GM18868 (cell line): ENCODE measurements at regions not wholly inside any gene's neighbourhood (a gene's known extent, or its start where the extent isn't known, plus 50 kb on each side); places are given as distances from the start of the nearest gene placed in this dataset.

Experiments
- ATAC-seq: cut with Tn5 transposase; IDR thresholded peaks from one replicate; pipeline ENCODE4 v1.9.1; 2021; ENCODE audit warnings: mild to moderate bottlenecking, moderate library complexity; ENCODE audit not compliant: unreplicated experiment

DNA sequence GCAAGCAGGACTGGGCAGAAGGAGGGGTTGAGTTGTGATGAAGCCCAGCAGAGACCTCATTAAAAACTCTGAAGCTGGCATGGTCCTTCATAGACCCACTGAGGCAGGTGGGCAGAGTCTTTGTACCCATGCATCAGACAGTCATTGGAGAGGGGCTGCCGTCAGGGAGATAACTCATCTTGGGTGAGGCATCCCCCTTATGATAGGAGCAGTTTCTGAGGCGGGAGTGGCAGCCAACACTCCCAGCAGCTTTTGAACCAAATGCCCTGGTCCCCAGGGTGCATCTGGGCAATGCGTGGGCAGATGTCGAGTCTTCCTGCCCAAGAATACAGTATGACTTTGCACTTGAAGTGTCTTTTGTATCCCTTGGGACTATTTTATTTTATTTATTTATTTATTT is 68.1 kb downstream of the HTR5A start:
- ATAC-seq, result no peak

DNA sequence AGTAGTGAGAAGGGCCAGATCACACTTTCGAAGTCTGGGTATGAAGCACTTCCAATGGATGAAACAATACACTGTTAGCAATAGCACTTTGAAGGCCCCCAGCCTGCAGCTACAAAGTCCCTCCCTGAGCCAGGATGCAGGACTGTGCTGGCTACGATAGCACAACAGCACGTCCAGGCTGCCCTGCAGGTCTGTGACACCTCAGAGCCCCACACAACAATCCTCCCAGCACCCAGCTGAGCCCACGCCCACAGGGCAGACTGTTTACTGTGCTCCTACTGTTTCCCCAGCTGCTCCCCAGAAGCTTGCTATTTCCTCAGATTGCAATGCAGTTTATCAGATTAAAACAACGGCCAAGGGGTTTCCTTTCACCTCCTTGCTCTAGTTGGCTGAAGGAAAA is 71.4 kb downstream of the HTR5A start:
- no peak for ATAC-seq

DNA sequence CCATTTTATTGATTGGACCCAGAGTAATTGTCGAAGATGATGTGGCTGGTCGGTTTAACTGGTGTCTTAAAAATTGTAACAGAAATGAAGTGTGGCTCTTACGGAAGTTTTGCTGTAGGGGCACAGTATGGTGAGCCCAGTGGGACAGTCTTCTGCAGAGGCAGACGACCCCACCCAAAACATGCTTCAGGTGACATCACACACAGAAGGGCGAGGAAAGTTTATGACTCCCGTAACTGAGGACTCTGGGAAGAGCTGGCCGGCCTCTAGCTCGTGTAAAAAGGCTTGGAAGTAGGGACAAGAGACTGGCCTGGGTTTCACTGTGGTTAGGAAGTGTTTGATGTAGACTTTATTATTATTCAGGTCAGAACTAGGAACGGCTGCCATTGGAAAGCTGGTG is 73.3 kb downstream of the HTR5A start:
- ATAC-seq, result no peak

DNA sequence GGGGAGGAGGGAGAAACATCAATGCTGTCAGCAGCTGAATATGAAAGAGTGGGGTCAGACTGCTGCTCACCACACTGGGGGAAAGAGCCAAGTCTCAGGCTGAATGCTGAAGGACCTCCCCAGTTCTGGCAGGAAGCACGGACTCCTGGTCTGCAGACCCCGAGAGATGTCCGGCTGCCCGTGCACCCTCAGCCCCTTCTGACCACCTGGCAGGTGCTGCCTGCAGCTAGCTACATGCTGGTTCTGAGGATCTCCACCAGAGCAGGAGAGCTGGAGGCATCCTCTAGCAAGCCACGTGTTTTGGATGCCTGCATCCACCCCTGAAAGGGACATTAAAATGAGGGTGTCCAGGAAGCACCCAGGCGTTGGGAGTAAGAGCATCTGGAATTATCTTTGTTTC is 74.2 kb downstream of the HTR5A start:
- ATAC-seq, result no peak

DNA sequence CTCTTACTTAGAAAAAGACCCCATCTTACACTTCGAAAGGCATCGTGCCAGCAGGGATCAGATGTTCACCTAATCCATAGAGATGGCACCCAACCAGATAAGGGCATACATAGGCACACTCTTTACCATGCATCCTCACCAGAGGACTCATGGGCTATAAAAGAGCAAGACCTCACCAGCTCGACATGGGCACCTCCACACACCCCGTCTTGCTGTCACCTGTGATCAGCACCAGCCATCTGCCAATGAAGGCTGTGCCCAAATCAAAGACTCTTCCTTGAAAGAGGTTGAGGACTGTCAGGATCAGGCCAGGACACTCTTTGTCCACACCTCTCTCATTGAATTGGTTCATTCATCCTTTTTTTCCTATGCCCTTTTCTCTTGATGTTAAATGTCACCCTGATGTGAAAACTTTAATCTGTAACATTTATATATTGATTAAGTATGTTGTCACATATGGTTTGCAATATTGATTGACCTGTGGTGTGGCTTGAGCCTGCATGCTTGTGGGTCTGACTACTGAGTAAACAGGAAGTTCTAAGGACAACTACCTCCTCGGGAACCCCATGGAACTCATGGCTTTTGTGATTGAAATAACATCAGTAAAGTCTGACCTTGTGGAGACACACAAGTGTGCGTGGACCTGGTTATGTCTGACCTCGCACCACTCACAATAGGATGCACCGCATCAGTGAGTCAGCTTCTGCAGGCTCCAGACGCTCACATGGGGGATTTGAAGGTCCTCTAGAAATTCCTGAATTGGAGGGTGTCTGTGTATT is 75.5 kb downstream of the HTR5A start:
- no peak for ATAC-seq

DNA sequence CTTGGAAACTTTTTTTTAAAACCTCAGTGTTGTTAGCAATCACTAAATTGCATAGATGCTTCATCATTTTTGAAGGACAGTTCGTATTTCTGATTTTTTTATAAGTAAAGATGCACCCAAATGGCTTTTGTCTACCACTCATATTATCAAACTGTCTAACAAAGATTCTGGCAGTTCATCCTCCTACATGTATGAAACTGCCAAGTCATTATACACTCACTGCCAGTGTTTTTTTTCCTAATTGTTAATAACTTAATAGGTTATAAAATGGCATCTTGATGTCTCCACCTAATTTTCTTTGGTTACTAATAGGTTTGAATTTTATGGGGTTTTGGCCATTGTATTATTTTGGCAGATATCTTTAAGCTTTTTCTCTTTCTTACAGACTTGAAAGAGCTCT is 77.0 kb downstream of the HTR5A start:
- ATAC-seq, result no peak

DNA sequence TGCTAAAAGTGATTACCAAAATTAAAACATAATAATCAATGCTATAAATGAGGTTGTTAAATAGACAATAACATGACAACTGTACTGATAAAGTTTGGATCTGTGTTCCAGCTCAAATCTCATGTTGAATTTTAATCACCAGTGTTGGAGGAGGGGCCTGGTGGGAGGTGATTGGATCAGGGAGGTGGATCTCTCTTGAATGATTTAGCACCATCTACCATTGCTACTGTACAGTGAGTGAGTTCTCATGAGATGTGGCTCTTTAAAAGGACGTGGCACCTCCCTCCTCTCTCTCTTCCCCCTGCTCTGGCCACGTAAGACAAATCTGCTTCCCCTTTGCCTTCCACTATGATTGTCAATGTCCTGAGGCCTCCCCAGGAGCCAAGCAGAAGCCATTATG is 77.5 kb downstream of the HTR5A start:
- ATAC-seq, result no peak

DNA sequence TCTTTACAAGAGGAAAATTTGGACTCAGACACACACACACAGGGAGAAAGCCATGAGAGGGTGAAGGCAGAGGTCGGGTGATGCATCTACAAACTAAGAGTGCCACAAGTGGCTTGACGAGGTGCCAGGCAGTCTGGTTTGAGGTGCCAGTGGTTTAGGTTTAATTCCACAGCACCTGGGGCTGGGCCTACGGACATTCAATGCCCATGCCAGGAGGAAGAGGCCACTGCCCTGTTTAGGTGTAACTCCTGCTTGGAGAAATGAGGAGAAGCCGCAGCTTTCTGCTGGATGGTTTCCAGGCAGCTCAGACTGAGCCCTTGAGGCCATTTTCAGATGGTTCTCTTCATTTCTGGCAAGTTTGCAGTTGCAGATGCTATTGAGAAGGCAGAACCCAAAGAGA is 83.6 kb downstream of the HTR5A start:
- no peak for ATAC-seq

DNA sequence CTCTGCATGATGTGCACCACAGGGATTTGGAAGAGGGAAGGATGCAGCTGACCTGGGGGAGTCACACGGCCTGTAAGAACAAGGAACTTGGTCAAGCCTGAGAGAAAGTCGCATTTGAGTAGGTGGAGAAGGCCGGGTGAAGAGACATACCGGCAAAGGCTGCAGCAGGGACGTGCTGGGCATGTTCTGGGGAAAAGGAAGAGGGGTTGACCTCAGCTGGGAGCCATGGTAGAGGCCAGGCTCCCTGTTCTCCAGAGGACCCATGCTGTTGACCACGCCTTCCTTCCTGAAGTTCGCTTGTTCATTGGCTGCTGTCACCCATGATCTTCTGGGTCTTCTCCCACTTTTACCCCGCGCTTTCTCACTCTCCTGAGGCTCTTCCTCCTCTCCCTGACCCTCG is 84.5 kb downstream of the HTR5A start:
- ATAC-seq, result no peak

DNA sequence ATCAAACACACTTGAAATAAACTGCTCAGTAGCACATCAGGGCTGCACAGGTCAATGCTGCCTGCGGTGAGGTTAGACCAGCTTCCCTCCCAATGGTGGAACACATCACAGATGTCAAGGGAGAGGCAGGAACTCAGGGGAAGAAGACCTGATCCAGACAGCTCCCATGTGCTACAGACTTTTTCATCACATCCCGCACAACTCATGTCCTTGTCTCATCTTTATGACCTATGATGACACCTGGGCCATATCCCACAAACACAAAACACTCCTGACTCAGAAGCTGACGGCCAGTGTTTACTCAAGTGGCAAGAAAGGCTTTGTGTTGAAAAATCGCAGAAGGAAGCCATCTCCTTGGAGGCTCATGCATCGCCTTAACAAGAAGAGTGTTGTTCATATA is 91.6 kb downstream of the HTR5A start:
- no peak for ATAC-seq

DNA sequence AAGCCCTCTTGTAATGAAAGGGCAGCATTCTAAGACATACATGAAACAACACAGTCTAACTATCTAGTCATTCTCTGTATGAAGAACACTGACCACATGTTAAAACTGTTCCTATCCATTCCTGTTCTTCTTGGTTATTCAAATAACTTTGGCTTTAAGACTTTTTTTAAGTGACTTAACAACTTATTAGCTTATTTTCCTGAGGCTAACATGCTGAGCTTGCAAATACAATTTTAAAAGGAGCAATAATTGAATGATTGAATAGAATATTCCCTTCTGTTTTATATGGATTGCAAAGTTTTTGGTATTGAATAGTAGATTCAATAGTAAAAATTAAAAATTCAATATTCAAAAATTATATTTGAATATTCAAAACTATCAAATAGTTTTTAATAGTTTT is 92.3 kb downstream of the HTR5A start:
- no peak for ATAC-seq

DNA sequence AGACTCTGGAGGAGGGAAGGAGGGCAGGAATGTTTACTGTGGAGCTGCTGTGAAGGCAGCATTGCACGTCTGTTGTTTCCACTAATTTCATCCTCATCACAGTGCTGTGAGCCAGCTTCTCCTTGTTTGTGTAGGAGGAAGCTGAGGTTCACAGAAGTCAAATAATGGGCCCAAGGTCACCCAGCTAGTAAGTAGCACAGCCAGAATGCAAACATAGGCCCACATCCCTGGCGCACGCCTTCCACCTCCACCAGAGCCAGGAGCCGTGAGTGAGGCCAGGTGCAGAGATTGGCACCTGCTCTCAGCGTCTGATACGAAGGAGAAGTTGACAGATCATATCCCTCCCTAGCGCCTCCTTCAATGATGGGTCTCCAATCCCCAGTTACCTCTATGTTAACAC is 93.6 kb downstream of the HTR5A start:
- ATAC-seq, result no peak

DNA sequence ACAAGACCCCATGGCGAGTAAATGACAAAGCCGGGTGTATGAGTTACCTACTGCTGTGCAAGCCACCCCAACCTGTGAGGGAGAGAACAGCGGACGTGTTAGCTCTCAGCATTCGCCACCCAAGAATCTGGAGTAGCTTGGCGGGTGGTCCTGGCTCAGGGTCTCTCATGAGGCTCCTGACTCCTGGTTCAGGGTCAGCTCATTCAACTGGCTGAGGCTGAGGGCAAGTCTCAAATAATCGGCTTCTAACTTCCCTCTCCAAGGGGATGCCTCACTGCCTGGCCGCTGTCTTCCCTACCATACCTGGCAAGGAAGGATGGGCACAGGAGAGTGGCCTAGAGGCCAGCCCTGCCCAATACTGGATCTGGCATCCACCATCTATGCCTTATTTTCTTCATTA is 94.2 kb downstream of the HTR5A start:
- ATAC-seq, result no peak

DNA sequence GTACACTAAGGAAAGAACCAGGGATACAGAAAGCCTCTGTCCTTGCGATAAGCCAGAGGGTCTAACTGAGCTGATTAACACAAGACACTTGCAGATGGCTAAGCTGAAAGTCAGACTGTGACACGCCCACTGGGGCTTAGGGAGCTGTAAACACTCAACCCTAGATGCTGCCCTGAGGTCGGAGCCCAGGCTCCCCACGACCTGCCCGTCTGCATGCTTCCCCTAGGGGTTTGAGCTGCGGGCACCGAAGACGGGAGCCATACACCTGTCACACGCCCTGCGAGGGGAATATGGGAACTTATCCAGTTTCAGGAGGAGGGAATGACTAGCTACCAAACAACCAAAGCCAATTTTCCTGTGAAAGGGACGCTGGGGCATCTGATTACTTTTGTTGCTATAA is 96.0 kb downstream of the HTR5A start:
- ATAC-seq, result no peak

DNA sequence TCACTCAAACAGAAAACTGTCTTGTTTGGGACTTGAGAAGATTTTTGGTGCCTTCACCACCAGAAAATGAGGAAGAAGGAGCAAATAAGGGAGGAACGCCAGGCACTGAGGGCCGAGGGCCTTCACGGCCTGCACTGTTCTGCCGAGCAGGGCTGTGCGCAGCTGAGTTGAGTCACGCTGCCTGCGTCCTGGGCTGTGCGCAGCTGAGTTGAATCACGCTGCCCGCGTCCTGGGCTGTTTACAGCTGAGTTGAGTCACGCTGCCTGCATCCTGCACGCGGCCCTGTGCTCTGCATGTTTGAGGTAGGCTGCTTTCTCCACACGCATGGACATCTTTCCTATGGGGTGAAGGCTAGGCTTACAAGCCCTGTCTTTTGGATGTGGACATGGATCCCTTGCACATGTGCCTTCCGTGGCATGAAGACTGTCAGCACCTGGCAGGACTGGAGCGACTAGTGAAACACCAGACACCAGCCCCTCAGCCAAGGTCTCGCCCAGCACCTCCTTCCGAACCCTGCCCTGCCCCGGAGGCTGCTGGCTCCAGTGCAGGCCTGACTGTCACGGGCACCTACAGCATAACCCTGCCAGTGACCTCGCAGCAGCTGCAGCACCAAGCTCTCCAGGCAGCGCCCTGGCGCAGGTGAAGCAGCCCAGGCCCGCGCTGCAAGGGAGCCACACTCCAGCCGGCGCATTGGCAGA is 96.7 kb downstream of the HTR5A start:
- no peak for ATAC-seq

DNA sequence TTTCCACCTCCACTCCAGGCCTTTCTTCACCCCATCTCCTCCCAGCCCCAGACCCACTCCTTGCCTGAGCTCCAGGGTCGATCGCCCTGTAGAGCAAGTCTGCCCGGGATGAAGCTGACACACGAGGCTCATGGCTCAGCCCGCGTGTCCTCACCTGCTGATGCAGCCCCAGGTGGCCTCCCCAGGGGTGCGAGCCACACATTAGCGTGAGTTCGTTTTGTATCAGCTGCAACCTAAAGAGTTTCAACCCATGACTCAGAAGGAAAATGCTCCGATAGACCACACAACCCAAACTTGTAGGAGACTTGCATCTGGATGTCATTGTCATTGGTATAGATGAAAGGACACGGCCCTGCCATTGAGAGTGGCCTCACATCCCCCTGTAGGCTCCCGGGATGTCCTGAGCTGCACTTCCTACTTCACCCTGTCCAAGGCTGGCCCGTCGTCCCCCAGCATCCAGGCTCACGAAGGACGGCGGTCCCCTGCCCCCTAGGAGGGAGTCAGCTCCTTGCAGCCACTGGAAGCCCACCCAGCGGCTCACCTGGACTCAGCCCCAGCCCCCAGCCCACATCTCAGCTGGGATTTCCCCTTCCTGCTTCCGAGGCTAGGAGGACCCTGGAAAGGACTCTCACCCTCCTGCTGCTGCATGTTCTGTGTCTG is 97.7 kb downstream of the HTR5A start:
- no peak for ATAC-seq

DNA sequence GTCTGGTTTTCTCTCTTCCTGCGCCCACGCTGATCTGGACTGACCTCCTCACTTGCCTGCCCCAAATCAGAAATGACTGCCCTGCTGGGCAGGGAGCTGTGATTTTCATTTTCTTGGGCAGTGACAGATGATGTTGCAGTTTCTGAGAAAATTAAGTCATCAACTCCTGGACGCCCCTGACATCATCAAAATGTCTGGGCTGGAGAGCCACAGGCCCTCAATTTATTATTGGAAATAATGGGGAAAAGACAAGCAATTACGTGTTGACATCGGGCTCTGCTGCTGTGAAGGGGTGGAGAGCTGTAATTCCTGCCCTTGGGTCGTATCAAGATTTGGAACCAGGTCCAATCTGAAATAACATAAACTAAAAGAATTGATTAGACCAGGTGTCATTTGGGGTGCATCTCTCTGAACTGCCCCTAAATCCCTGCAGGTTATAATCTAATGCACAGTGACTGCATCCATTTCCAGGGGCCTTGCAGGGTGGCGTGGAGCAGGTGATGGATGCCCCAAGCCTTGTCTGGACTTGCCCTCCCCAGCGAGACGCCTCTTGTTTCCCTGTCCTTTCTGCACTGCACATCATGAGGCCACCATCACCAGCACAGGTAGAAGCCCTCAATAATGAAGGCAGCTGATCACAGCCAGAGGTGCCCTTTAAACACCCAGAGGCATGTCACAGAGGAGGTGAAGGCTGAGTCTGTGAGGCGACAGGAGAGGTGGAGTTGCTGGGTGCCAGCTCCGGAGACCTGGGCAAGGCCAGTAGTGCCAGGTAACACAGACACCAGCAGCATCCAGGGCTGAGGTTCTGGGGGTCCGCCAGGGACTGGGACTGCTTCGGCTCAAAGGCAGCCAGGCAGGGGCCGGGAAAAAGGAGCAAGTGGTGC is 98.7 kb downstream of the HTR5A start:
- no peak for ATAC-seq

DNA sequence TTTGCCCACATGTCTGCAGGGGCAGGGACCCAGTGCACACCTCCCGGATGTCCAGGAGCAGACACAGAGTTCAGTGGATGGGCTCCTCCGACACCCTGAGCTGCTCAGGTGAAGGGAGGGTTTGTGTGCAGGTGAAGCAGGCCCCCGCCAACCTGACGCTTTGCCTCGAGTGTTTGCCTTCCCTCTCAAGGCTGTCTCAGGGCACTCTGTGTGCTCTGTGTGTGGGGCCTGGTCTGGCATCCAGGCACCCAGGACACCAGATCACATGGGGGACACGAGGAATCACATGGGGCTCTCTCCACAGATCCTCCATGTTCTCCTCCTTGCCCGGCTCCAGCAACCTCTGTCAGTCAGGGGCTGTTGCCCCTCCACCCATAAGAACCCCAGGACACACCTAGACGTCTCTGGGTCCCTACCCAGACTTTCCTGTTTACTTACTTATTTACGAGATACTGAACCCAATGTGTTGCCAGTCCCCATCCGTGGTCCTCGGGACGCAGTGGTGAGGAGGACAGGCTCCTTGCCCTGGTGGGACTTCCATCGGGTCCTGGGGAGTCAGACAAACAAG is 99.5 kb downstream of the HTR5A start:
- ATAC-seq, result no peak

DNA sequence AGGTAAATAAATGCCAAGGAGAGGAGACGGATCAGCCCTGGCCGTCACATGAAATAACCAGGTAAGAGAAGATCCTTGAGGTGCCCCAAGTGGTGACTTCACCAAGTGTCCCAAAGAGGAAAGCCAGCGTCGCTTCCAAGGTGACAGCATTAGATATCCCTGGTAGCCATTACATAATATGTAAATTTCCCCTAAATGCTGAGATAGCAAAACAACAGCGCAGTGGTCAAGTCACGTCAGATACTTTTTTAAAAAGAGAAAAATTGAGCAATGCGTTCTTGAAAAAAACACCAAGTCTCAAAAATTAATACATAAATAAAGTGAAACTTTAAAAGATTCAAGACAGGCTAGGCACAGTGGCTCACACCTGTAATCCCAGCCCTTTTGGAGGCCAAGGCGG is 100.2 kb downstream of the HTR5A start:
- no peak for ATAC-seq

DNA sequence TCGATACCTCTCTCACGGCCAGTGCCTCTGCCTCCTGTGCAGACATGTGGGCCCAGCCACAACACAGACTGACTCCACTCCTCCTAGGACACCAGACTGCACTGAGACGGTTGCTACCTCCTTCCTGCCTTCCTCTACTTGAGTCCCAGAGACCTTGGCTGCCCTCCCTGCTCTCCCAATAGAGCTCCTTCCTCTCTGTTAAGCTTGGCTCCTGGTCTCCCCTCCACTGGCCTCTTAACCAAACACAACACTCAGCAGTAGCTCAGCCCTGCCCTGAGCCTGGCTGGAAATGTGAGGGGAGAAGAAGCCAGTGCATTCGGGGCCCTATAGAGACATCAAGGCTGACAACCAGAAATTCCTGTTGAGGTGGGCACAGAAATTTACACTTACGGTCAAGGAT is 102.0 kb downstream of the HTR5A start:
- no peak for ATAC-seq

DNA sequence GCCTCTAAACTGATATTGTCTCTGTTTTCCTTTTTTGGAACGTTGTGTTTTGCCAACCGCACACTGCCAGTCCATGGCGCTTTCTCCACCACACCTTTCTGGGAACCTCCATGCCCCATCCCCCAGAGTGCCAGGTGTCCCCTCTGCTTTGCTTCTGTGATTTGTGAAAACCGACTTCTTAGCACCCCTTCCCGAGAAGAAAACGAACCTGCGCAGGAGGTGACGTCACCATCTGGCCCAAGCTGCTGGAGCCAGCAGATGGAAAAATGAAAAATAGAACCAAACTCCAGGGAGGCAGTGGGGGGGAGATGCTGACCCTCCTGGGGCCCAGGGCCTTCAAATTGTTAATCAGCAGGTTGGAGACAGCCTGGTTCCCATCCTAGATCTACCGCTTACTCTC is 103.8 kb downstream of the HTR5A start:
- ATAC-seq, result no peak
